SU-DHL-6 (cell line): ENCODE measurements at regions not wholly inside any gene's neighbourhood (a gene's known extent, or its start where the extent isn't known, plus 50 kb on each side); places are given as distances from the start of the nearest gene placed in this dataset.

Experiments
- H2AFZ ChIP-seq: fragments of 200-600 bp; sonication (generic); 2 replicates; pipeline ENCODE4 v1.6.1; 2014; ENCODE audit warnings: low read depth, mild to moderate bottlenecking, moderate library complexity, mixed read lengths, antibody characterized with exemption, low read length; ENCODE audit not compliant: severe bottlenecking
- H3F3A ChIP-seq: fragments of 200-600 bp; shearing (Covaris generic); 2 replicates; pipeline ENCODE4 v1.6.0; 2016; ENCODE audit warnings: antibody characterized with exemption, mild to moderate bottlenecking; ENCODE audit not compliant: insufficient read depth
- H3K27ac ChIP-seq: fragments of 200-600 bp; sonication (generic); 2 replicates; pipeline ENCODE4 v1.5.1; 2016; ENCODE audit warnings: low read depth, mild to moderate bottlenecking, low read length, moderate library complexity, mixed read lengths
- H3K27me3 ChIP-seq: fragments of 200-600 bp; sonication (generic), shearing (Covaris generic); 2 replicates; pipeline ENCODE4 v1.6.0; 2014; ENCODE audit warnings: mild to moderate bottlenecking, low read length
- H3K36me3 ChIP-seq: fragments of 200-600 bp; sonication (generic); 2 replicates; pipeline ENCODE4 v1.6.1; 2014; ENCODE audit warnings: mild to moderate bottlenecking, low read length, mixed read lengths
- H3K4me2 ChIP-seq: fragments of 300-600, 200-600 bp; shearing (Covaris generic), sonication (generic); 2 replicates; pipeline ENCODE4 v1.6.0; 2014; ENCODE audit warnings: low read length, low read depth, mild to moderate bottlenecking; ENCODE audit not compliant: poor library complexity, severe bottlenecking
- H3K4me3 ChIP-seq: fragments of 200-600 bp; sonication (generic); 2 replicates; pipeline ENCODE4 v1.5.1; 2014; ENCODE audit warnings: antibody characterized with exemption, low read length, mild to moderate bottlenecking, mixed read lengths; ENCODE audit not compliant: insufficient read depth, poor library complexity, severe bottlenecking
- H3K79me2 ChIP-seq: fragments of 200-600 bp; sonication (generic); 2 replicates; pipeline ENCODE4 v1.6.1; 2014; ENCODE audit warnings: mild to moderate bottlenecking, low read length, moderate library complexity; ENCODE audit not compliant: insufficient read depth
- H3K9ac ChIP-seq: fragments of 200-600 bp; sonication (generic); 2 replicates; pipeline ENCODE4 v1.7.0; 2014; ENCODE audit warnings: mild to moderate bottlenecking, low read length
- H3K9me2 ChIP-seq: fragments of 200-600 bp; sonication (generic); replicated peaks from 2 replicates; pipeline ENCODE4 v1.6.1; 2014; ENCODE audit warnings: low read length; ENCODE audit not compliant: insufficient read depth
- H3K9me3 ChIP-seq: fragments of 200-600 bp; sonication (generic); 2 replicates; pipeline ENCODE4 v1.6.1; 2014; ENCODE audit warnings: low read length, mixed read lengths; ENCODE audit not compliant: insufficient read depth
- H4K20me1 ChIP-seq: fragments of 200-600 bp; sonication (generic); 2 replicates; pipeline ENCODE4 v1.6.1; 2014; ENCODE audit warnings: low read depth, mild to moderate bottlenecking, antibody characterized with exemption, low read length, moderate library complexity, mixed read lengths
- CTCF ChIP-seq: fragments of 200-600 bp; sonication (generic); IDR thresholded peaks from one replicate; pipeline ENCODE4 v1.5.1; 2017; ENCODE audit warnings: antibody characterized with exemption, mild to moderate bottlenecking, low read length, moderate library complexity; ENCODE audit not compliant: insufficient read depth, poor library complexity, severe bottlenecking
- EZH2phosphoT487 ChIP-seq: fragments of 200-600 bp; sonication (generic), shearing (Covaris generic); conservative IDR thresholded peaks from 2 replicates; pipeline ENCODE4 v1.6.1; 2018; ENCODE audit warnings: mild to moderate bottlenecking, antibody characterized with exemption, low read length, moderate library complexity, mixed read lengths

GRCh38 chr1:217272385-217272784 is 358.5 kb downstream of the GPATCH2 start:
- no peaks in the 10 kb centered on the region for H3K79me2 ChIP-seq
- H3K27me3 ChIP-seq = no peaks in the 10 kb centered on the region
- H3K9ac ChIP-seq = no peak overlapping the region
- H4K20me1 ChIP-seq = no peaks in the 10 kb centered on the region
- no peaks in the 10 kb centered on the region for H3K9me3 ChIP-seq
- no peak overlapping the region for H2AFZ ChIP-seq
- no peak overlapping the region for H3K4me2 ChIP-seq
- no peaks in the 10 kb centered on the region for H3K9me2 ChIP-seq
- no peak overlapping the region for H3K4me3 ChIP-seq
- H3K27ac ChIP-seq = no peak overlapping the region
- no peaks in the 10 kb centered on the region for H3F3A ChIP-seq
- H3K36me3 ChIP-seq = no peaks in the 10 kb centered on the region
- TF ChIP-seq EZH2phosphoT487 (no peak), CTCF (no peak)

GRCh38 chr1:217270101-217270500 is 360.8 kb downstream of the GPATCH2 start:
- no peaks in the 10 kb centered on the region for H3K9me2 ChIP-seq
- no peaks in the 10 kb centered on the region for H3K36me3 ChIP-seq
- no peak overlapping the region for H3K4me2 ChIP-seq
- H3K9ac ChIP-seq = no peak overlapping the region
- H3K79me2 ChIP-seq = no peaks in the 10 kb centered on the region
- TF ChIP-seq EZH2phosphoT487 (no peak), CTCF (no peak)
- H3K27me3 ChIP-seq = no peaks in the 10 kb centered on the region
- no peak overlapping the region for H3K27ac ChIP-seq
- no peak overlapping the region for H2AFZ ChIP-seq
- H3K4me3 ChIP-seq = no peak overlapping the region
- no peaks in the 10 kb centered on the region for H4K20me1 ChIP-seq
- H3F3A ChIP-seq = no peaks in the 10 kb centered on the region
- no peaks in the 10 kb centered on the region for H3K9me3 ChIP-seq

DNA sequence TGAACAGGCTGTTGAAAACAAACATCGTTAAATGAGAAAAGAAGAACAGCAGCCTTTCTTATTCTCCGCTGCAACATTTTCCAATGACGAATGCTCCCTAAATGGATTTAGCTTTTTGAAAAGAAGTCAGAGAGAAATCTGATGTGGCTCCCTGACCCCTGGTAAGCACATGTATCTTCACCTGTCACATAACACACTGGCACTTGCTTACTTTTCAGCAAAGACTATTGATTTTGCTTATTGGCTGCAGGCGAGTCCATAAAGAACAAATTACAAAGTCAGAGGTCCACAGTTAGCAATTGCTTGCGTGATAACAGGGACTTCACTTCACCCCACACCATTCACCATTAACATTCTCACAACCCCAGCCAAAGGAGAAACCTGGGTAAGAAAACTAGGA is 362.8 kb downstream of the GPATCH2 start:
- H4K20me1 ChIP-seq = no peaks in the 10 kb centered on the region
- H3F3A ChIP-seq = no peaks in the 10 kb centered on the region
- H3K27ac ChIP-seq = no peak overlapping the region
- H3K79me2 ChIP-seq = no peaks in the 10 kb centered on the region
- TF ChIP-seq CTCF = no peak
- TF ChIP-seq EZH2phosphoT487 = no peak
- H3K36me3 ChIP-seq = no peaks in the 10 kb centered on the region
- no peak overlapping the region for H3K9ac ChIP-seq
- no peaks in the 10 kb centered on the region for H3K9me2 ChIP-seq
- H3K4me2 ChIP-seq = no peak overlapping the region
- H3K4me3 ChIP-seq = no peak overlapping the region
- no peak overlapping the region for H2AFZ ChIP-seq
- H3K27me3 ChIP-seq = no peaks in the 10 kb centered on the region
- H3K9me3 ChIP-seq = no peaks in the 10 kb centered on the region

GRCh38 chr1:217261636-217262035 is 369.3 kb downstream of the GPATCH2 start:
- Histone ChIP-seq H3K36me3 (no peaks in the 10 kb centered on the region), H3F3A (no peaks in the 10 kb centered on the region), H3K9me2 (no peaks in the 10 kb centered on the region), H3K27me3 (no peaks in the 10 kb centered on the region), H2AFZ (no peak overlapping the region), H3K4me2 (no peak overlapping the region), H3K4me3 (no peak overlapping the region), H3K27ac (no peak overlapping the region), H4K20me1 (no peaks in the 10 kb centered on the region), H3K79me2 (no peaks in the 10 kb centered on the region), H3K9ac (no peak overlapping the region), H3K9me3 (no peaks in the 10 kb centered on the region)
- TF ChIP-seq CTCF = no peak
- TF ChIP-seq EZH2phosphoT487 = no peak
